ENCODE measurements at regions not wholly inside any gene's neighbourhood (a gene's known extent, or its start where the extent isn't known, plus 50 kb on each side); places are given as distances from the start of the nearest gene placed in this dataset.

DNA sequence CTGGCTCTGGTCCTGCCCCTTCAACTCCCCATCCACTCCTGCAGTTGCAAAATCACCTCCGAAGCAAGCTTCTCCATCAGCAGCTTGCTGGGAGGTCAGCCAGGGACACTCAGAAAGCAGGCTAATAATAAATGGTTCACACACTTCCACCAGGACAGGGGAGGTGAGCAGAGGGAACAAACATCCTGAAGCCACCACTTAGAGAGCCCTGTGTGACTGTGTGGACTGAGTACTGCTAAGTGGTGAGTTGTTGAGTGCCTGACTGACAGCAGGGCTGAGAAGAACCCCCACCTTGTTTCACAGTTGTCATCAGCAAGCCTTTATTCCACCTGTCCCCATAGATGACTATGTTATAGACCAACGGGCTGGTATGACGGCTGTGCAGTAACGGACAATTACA lies 213.9 kb downstream of the CBLN1 start:
- H2AFZ ChIP-seq (ENCODE audit: low read length) = no peak overlapping the region
- no peaks in the 10 kb centered on the region for H3K9me3 ChIP-seq (ENCODE audit: low read length)
- no peak for DNase-seq
- H4K20me1 ChIP-seq (ENCODE audit: insufficient read depth, low read depth, low read length) = no peaks in the 10 kb centered on the region
- H3K9me2 ChIP-seq (replicated peaks; ENCODE audit: insufficient read depth, low read length) = no peaks in the 10 kb centered on the region
- H3K4me2 ChIP-seq (ENCODE audit: low read depth, low read length, poor library complexity, severe bottlenecking) = no peak overlapping the region
- H3K4me3 ChIP-seq (ENCODE audit: low read length) = no peak overlapping the region
- H3K27ac ChIP-seq (ENCODE audit: low read length) = no peak overlapping the region
- H3K9ac ChIP-seq (ENCODE audit: low read length) = no peak overlapping the region
- H3K36me3 ChIP-seq (ENCODE audit: insufficient read depth, low read length) = no peaks in the 10 kb centered on the region
- no peaks in the 10 kb centered on the region for H3K79me2 ChIP-seq (ENCODE audit: low read length)
- no peaks in the 10 kb centered on the region for H3K4me1 ChIP-seq (ENCODE audit: low read length)
- H3K27me3 ChIP-seq (ENCODE audit: low read length) = no peaks in the 10 kb centered on the region

DNA sequence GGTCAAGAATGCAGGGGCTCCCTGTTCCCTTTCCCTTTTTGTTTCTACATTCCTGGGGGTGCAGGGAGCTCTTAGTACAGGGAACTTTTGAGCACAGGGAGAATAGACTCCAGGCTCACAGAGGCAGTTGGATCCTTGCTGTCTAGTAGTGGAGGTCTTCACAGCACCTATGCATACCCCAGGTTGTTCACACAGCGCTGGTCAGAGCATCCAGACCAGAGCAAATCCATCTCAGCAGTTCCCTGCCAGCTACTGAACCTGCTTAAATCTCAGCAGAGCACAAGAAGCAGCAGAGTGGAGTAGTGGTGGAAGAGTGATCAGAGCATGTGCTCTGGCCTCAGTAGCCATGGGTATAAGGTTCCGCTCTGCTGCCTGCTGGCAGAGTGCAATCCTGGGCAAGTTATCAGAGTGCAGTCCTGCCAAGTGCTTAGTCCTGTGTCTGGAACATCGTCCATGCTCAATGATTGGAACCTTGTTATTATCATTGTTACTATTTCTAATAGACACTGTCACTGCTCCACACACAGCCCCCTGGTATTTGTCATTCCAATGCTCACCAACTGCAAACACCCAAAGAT lies 220.4 kb downstream of the CBLN1 start:
- Histone ChIP-seq H3K9me2 (replicated peaks; ENCODE audit: insufficient read depth, low read length) (no peaks in the 10 kb centered on the region), H3K79me2 (ENCODE audit: low read length) (no peaks in the 10 kb centered on the region), H4K20me1 (ENCODE audit: insufficient read depth, low read depth, low read length) (no peaks in the 10 kb centered on the region), H3K27me3 (ENCODE audit: low read length) (no peaks in the 10 kb centered on the region), H3K9me3 (ENCODE audit: low read length) (no peaks in the 10 kb centered on the region), H3K4me2 (ENCODE audit: low read depth, low read length, poor library complexity, severe bottlenecking) (no peak overlapping the region), H2AFZ (ENCODE audit: low read length) (no peak overlapping the region), H3K36me3 (ENCODE audit: insufficient read depth, low read length) (no peaks in the 10 kb centered on the region), H3K4me3 (ENCODE audit: low read length) (no peak overlapping the region), H3K27ac (ENCODE audit: low read length) (no peak overlapping the region), H3K9ac (ENCODE audit: low read length) (no peak overlapping the region), H3K4me1 (ENCODE audit: low read length) (peaks cover 9% of the 10 kb centered on the region)
- DNase-seq = no peak

DNA sequence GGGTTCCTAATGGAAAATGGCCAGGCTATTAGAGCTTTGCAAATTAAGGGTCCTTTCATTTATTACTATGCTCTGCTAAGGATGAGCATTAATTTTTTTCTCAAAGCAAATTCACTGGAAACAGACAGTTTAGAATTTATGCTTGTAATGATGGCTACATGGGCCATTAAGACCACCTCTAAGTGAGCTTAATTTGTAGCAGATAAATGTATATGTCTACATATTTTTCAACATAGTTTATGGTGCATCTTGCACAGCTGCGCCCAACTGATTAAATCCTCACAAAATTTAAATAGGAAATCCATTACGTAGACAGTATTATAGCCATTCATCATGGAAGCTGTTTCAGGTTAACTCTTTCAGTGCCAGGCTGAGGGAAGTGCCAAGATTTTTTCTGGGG lies 220.9 kb downstream of the CBLN1 start:
- Histone ChIP-seq H3K36me3 (ENCODE audit: insufficient read depth, low read length) (no peaks in the 10 kb centered on the region), H3K9me3 (ENCODE audit: low read length) (no peaks in the 10 kb centered on the region), H3K4me2 (ENCODE audit: low read depth, low read length, poor library complexity, severe bottlenecking) (no peak overlapping the region), H3K9me2 (replicated peaks; ENCODE audit: insufficient read depth, low read length) (no peaks in the 10 kb centered on the region), H3K4me1 (ENCODE audit: low read length) (peaks cover 13% of the 10 kb centered on the region), H3K27me3 (ENCODE audit: low read length) (no peaks in the 10 kb centered on the region), H4K20me1 (ENCODE audit: insufficient read depth, low read depth, low read length) (no peaks in the 10 kb centered on the region), H3K4me3 (ENCODE audit: low read length) (no peak overlapping the region), H3K79me2 (ENCODE audit: low read length) (no peaks in the 10 kb centered on the region), H3K9ac (ENCODE audit: low read length) (no peak overlapping the region), H3K27ac (ENCODE audit: low read length) (no peak overlapping the region), H2AFZ (ENCODE audit: low read length) (no peak overlapping the region)
- DNase-seq = no peak

DNA sequence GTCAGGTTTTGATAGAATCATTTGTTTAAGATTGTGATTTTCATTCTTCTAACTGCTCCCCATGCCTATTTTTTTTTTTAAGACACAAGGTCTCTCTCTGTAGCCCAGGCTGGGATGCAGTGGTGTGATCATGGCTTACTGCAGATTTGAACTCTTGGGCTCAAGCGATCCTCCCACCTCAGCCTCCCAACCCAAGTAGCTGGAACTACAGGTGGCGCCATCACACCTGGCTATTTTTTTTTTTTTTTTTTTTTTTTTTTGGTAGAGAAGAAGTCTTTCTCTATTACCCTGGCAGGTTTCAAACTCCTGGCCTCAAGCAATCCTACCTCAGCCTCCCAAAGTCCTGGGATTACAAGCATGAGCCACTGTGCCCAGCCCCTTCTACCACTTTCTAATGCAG lies 223.3 kb downstream of the CBLN1 start:
- Histone ChIP-seq H3K36me3 (ENCODE audit: insufficient read depth, low read length) (no peaks in the 10 kb centered on the region), H3K27ac (ENCODE audit: low read length) (no peak overlapping the region), H2AFZ (ENCODE audit: low read length) (no peak overlapping the region), H3K27me3 (ENCODE audit: low read length) (no peaks in the 10 kb centered on the region), H4K20me1 (ENCODE audit: insufficient read depth, low read depth, low read length) (no peaks in the 10 kb centered on the region), H3K4me1 (ENCODE audit: low read length) (peaks cover 13% of the 10 kb centered on the region), H3K4me3 (ENCODE audit: low read length) (no peak overlapping the region), H3K4me2 (ENCODE audit: low read depth, low read length, poor library complexity, severe bottlenecking) (no peak overlapping the region), H3K79me2 (ENCODE audit: low read length) (no peaks in the 10 kb centered on the region), H3K9me2 (replicated peaks; ENCODE audit: insufficient read depth, low read length) (no peaks in the 10 kb centered on the region), H3K9me3 (ENCODE audit: low read length) (no peaks in the 10 kb centered on the region), H3K9ac (ENCODE audit: low read length) (no peak overlapping the region)
- no peak for DNase-seq

DNA sequence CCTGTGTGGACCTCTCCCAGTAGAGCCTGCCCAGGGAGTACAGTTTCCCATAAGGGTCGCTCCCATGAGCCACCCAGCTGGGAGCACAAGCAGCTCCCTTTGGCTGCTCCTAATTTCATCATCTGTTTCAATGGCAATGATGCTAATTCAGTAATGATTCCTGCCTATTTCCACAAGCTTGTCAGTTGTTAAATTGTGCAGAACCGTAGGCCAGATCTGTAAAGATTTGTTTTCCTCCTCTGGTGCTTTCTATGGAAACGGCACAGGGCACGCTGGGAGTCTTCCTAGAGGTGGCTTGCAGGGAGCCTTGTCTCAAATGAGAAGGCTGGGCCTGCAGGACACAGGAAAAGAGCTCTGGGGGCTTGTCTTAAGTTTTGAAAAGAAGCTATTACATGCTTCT lies 223.7 kb downstream of the CBLN1 start:
- Histone ChIP-seq H3K4me2 (ENCODE audit: low read depth, low read length, poor library complexity, severe bottlenecking) (no peak overlapping the region), H3K9me2 (replicated peaks; ENCODE audit: insufficient read depth, low read length) (no peaks in the 10 kb centered on the region), H3K27me3 (ENCODE audit: low read length) (no peaks in the 10 kb centered on the region), H3K36me3 (ENCODE audit: insufficient read depth, low read length) (no peaks in the 10 kb centered on the region), H3K9ac (ENCODE audit: low read length) (no peak overlapping the region), H3K27ac (ENCODE audit: low read length) (no peak overlapping the region), H4K20me1 (ENCODE audit: insufficient read depth, low read depth, low read length) (no peaks in the 10 kb centered on the region), H3K9me3 (ENCODE audit: low read length) (no peaks in the 10 kb centered on the region), H3K79me2 (ENCODE audit: low read length) (no peaks in the 10 kb centered on the region), H3K4me3 (ENCODE audit: low read length) (no peak overlapping the region), H2AFZ (ENCODE audit: low read length) (no peak overlapping the region), H3K4me1 (ENCODE audit: low read length) (peaks cover 13% of the 10 kb centered on the region)
- DNase-seq = no peak

DNA sequence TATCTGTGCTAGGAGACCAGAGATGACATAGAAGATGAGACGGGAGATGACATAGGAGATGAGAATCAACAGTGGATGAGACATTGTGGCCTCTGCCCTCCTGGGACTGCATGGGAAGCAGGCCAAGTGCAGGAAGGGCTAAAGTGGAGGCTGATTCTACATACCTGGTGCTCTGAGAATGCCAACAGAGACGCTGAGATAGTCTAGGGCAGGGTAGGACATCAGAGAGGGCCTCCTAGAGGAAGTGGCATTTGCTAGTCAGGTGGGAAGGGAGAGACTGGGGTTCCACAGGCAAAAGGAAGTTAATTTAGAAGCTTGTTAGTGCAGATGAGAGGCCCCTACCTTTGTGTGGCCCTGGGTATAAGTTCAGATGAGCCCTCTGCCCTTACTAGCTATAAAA lies 224.2 kb downstream of the CBLN1 start:
- Histone ChIP-seq H3K9me3 (ENCODE audit: low read length) (no peaks in the 10 kb centered on the region), H3K9ac (ENCODE audit: low read length) (no peak overlapping the region), H4K20me1 (ENCODE audit: insufficient read depth, low read depth, low read length) (no peaks in the 10 kb centered on the region), H2AFZ (ENCODE audit: low read length) (no peak overlapping the region), H3K27me3 (ENCODE audit: low read length) (no peaks in the 10 kb centered on the region), H3K9me2 (replicated peaks; ENCODE audit: insufficient read depth, low read length) (no peaks in the 10 kb centered on the region), H3K4me1 (ENCODE audit: low read length) (peaks cover 13% of the 10 kb centered on the region), H3K79me2 (ENCODE audit: low read length) (no peaks in the 10 kb centered on the region), H3K4me2 (ENCODE audit: low read depth, low read length, poor library complexity, severe bottlenecking) (no peak overlapping the region), H3K4me3 (ENCODE audit: low read length) (no peak overlapping the region), H3K36me3 (ENCODE audit: insufficient read depth, low read length) (no peaks in the 10 kb centered on the region), H3K27ac (ENCODE audit: low read length) (no peak overlapping the region)
- DNase-seq = no peak

DNA sequence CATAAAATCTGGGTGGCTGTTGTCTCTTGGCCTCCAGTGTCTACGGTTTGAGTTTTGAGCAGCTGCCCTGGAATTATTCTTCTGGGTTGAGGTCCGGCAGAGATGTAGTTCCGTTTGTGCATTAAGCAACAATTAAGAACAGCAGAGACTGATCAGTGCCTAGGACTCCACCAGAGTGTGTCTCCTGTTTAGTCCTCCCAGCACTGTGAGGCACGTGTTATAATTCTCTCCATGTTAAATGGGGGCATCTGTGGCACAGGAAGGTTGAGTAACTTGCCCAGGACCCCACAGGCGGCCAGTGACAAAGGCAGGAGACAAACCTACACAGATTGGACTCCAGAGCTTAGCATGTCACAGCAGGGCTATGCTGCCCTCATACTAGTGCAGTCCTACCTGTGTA lies 225.1 kb downstream of the CBLN1 start:
- Histone ChIP-seq H3K79me2 (ENCODE audit: low read length) (no peaks in the 10 kb centered on the region), H3K4me2 (ENCODE audit: low read depth, low read length, poor library complexity, severe bottlenecking) (peak overlapping the region; percentile 21), H3K27me3 (ENCODE audit: low read length) (no peaks in the 10 kb centered on the region), H3K36me3 (ENCODE audit: insufficient read depth, low read length) (no peaks in the 10 kb centered on the region), H3K4me1 (ENCODE audit: low read length) (peaks cover 13% of the 10 kb centered on the region), H3K9ac (ENCODE audit: low read length) (no peak overlapping the region), H4K20me1 (ENCODE audit: insufficient read depth, low read depth, low read length) (no peaks in the 10 kb centered on the region), H3K4me3 (ENCODE audit: low read length) (no peak overlapping the region), H3K27ac (ENCODE audit: low read length) (no peak overlapping the region), H3K9me3 (ENCODE audit: low read length) (no peaks in the 10 kb centered on the region), H2AFZ (ENCODE audit: low read length) (no peak overlapping the region), H3K9me2 (replicated peaks; ENCODE audit: insufficient read depth, low read length) (no peaks in the 10 kb centered on the region)
- DNase-seq = no peak

DNA sequence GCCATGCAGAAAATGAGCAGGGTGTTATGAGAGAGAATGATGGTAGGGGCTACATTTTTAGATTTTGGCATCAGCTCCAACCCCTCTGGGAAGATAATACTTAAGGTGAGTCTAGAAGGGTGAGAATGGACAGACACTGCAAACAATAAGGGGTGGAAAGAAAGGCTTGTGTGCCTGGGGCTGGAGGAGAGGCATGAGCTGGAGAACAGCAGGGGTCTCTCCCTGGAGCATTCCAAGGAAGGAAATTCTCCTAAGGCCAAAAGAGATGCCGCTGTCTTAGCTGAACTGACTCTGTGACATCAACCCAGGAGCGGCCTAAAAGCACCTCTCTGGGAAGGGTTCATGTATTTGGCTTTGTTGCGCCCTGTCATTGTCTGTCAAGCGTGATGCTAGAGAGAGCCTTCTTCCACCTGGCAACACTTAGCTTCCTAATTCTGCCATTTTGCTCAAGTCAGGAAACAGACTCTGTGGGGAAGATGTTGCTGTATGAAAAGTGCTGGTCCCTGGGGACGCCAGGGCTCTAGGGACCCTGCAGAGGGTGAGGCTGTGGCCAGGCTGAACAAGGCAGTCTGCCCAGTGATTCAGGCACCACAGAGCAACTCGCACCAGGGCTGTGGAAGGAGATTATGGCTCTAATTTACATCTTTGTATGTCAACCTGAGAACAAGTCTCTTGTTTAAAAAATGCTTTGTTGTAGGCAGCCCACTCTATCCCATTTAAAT lies 225.7 kb downstream of the CBLN1 start:
- H3K4me1 ChIP-seq (ENCODE audit: low read length) = peaks cover 13% of the 10 kb centered on the region
- no peaks in the 10 kb centered on the region for H3K79me2 ChIP-seq (ENCODE audit: low read length)
- H3K4me2 ChIP-seq (ENCODE audit: low read depth, low read length, poor library complexity, severe bottlenecking) = peak overlapping the region; percentile 21
- no peaks in the 10 kb centered on the region for H3K36me3 ChIP-seq (ENCODE audit: insufficient read depth, low read length)
- H3K27ac ChIP-seq (ENCODE audit: low read length) = no peak overlapping the region
- H2AFZ ChIP-seq (ENCODE audit: low read length) = no peak overlapping the region
- peak; percentile 70 for DNase-seq
- no peak overlapping the region for H3K4me3 ChIP-seq (ENCODE audit: low read length)
- H3K9ac ChIP-seq (ENCODE audit: low read length) = no peak overlapping the region
- no peaks in the 10 kb centered on the region for H3K9me3 ChIP-seq (ENCODE audit: low read length)
- no peaks in the 10 kb centered on the region for H3K27me3 ChIP-seq (ENCODE audit: low read length)
- no peaks in the 10 kb centered on the region for H4K20me1 ChIP-seq (ENCODE audit: insufficient read depth, low read depth, low read length)
- H3K9me2 ChIP-seq (replicated peaks; ENCODE audit: insufficient read depth, low read length) = no peaks in the 10 kb centered on the region
